ENCODE measurements at regions not wholly inside any gene's neighbourhood (a gene's known extent, or its start where the extent isn't known, plus 50 kb on each side); places are given as distances from the start of the nearest gene placed in this dataset.

DNA sequence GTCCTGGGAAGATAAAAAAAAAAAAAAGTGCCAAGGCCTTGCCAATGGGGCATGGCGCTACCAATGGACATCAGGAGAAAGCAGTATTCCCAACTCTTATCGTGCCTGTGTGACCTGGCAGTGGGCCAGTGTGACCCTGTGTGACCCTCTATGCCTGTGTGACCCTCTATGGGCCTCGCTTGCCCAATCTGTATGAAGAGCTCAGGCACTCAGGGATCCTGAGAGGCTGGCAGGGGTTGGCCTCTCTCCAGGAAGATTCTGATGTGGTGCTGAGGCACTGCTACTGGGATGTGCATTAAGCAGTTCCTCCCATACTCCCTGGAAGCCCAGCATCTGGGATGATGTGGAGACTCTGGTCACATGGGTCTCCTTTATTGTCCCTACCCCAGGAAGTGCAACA lies 179.2 kb downstream of the MACROH2A1 start:
- Histone ChIP-seq H3K27me3 (ENCODE audit: insufficient read depth in 3 of 3, low read length in 2 of 3) (no peaks in the 10 kb centered on the region), H3K27ac (no peak overlapping the region), H3K36me3 (ENCODE audit: insufficient read depth in 1 of 2, low read depth in 1 of 2) (no peaks in the 10 kb centered on the region), H3K4me3 (no peak overlapping the region), H3K4me1 (peaks cover 19% of the 10 kb centered on the region), H3K9me3 (no peaks in the 10 kb centered on the region)
- DNase-seq: peak in 1 of 2 donors; percentile 62
- WGBS, 3 donors: 53 to 64% (median 58%) methylated on average over 3 of the region's 3 CpGs
- TF ChIP-seq, protein P1, sequence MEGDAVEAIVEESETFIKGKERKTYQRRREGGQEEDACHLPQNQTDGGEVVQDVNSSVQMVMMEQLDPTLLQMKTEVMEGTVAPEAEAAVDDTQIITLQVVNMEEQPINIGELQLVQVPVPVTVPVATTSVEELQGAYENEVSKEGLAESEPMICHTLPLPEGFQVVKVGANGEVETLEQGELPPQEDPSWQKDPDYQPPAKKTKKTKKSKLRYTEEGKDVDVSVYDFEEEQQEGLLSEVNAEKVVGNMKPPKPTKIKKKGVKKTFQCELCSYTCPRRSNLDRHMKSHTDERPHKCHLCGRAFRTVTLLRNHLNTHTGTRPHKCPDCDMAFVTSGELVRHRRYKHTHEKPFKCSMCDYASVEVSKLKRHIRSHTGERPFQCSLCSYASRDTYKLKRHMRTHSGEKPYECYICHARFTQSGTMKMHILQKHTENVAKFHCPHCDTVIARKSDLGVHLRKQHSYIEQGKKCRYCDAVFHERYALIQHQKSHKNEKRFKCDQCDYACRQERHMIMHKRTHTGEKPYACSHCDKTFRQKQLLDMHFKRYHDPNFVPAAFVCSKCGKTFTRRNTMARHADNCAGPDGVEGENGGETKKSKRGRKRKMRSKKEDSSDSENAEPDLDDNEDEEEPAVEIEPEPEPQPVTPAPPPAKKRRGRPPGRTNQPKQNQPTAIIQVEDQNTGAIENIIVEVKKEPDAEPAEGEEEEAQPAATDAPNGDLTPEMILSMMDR (IDR thresholded peaks at IDR 0.05): no peak
- intact Hi-C loops (cut with DNase I): no loop called here
- ATAC-seq: no peak

DNA sequence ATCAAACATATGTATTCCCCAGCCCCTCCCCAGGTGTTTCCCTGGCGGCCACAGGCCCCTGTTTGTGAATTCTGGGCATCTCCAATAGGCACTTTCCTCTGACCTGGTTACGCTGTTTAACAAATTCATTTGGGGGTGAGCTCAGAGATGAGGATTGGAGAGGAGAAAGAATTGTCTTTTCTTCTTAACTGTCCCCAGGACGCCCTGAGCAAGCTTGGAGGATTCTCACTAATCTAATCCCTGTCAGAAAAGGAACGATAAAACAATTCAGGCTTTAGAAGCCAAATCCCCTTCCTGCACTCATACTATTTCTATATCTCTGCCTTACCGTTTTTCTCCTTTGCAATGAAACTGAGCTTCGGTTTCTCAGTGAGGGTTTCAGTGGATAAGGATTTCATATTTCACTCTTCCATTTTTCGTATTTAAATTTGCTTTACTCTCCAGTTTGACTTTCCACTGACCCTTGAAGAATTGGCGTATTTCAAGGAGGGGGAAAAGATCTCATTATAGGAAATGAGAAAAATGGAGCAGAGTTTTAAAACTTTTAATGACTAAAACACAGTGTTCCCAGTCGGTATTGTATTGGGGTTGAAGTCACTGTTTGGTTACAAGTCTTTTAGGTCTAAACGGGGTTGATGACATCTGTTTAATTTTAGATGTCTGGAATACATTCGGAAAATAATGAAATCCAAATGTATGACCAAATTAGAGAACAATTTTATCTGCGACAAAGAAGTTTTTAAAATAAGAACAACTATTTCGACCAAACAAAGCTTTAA lies 180.1 kb downstream of the MACROH2A1 start:
- Histone ChIP-seq H3K27ac (no peak overlapping the region), H3K4me1 (peaks cover 19% of the 10 kb centered on the region), H3K36me3 (ENCODE audit: insufficient read depth in 1 of 2, low read depth in 1 of 2) (no peaks in the 10 kb centered on the region), H3K27me3 (ENCODE audit: insufficient read depth in 3 of 3, low read length in 2 of 3) (no peaks in the 10 kb centered on the region), H3K9me3 (no peaks in the 10 kb centered on the region), H3K4me3 (no peak overlapping the region)
- no peak for DNase-seq
- intact Hi-C loops (cut with DNase I): no loop called here
- no peak for ATAC-seq
- 66 to 77% (median 67%) methylated on average over 13 of the region's 13 CpGs for WGBS, 3 donors
- TF ChIP-seq, protein P1 (IDR thresholded peaks at IDR 0.05): no peak

DNA sequence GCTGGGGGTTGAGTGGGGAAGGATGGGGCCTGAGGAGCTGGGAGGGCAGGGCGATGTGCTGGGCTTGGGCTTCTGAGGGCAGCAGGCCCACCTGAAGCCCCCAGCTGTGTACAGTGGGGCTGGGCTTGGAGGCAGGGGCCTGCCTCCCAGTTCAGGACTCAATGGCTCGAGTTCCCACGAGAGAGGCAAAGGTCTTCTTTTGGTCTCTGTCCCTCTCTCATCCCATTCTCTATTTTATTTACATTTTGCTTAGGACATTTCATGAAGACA lies 180.6 kb downstream of the MACROH2A1 start:
- peaks cover 19% of the 10 kb centered on the region for H3K4me1 ChIP-seq
- no peak overlapping the region for H3K4me3 ChIP-seq
- H3K9me3 ChIP-seq: no peaks in the 10 kb centered on the region
- intact Hi-C loops (cut with DNase I): no loop called here
- no peaks in the 10 kb centered on the region for H3K36me3 ChIP-seq (ENCODE audit: insufficient read depth in 1 of 2, low read depth in 1 of 2)
- no peaks in the 10 kb centered on the region for H3K27me3 ChIP-seq (ENCODE audit: insufficient read depth in 3 of 3, low read length in 2 of 3)
- ATAC-seq: no peak
- no peak overlapping the region for H3K27ac ChIP-seq
- TF ChIP-seq, protein P1 (IDR thresholded peaks at IDR 0.05): no peak
- WGBS, 3 donors: 87 to 96% (median 94%) methylated on average over 3 of the region's 3 CpGs
- DNase-seq: peak in 1 of 2 donors; percentile 32

DNA sequence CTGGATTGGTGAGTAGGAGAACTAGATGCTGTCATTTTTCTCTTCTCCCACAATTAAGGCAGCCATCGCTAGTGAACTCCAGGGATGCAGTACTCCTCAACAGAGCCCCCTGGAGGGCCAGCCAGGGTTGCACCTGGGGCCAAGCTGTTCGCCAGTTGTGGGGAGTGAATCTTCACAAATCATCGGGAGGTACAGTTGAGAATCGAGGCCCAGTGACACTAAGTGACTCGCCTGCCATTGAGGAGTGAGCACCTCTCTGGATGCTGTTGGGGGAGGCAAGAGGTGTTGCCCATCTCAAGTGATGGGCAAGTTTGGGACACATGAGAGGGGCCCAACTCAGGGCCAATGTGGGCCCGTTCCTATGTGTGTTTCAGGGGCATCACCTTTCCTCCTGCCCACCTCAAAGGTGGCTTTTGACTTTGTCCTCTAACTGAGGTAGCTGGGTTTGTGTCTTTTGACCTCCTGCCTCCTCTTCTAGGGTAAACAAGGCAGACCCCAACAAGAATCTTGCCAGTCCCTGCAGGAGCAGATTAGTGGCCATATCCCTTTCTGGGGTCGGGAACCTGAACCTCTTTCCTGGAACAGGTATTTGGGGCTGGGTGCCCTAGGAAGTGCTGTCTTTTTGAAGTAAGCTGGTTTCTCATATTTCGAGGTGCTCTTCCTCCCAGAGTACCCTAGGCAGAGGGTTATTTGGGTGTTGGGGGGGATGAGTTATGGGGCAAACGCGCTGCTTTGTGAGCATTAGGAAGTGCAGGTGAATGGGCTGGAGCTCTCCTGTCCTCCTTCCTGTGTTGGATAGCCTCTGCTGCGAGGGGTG lies 181.2 kb downstream of the MACROH2A1 start:
- no peak overlapping the region for H3K4me3 ChIP-seq
- H3K27ac ChIP-seq: no peak overlapping the region
- H3K4me1 ChIP-seq: peaks cover 19% of the 10 kb centered on the region
- 89 to 96% (median 94%) methylated on average over 10 to 11 of the region's 11 CpGs for WGBS, 3 donors
- intact Hi-C loops (cut with DNase I): no loop called here
- no peaks in the 10 kb centered on the region for H3K9me3 ChIP-seq
- H3K27me3 ChIP-seq (ENCODE audit: insufficient read depth in 3 of 3, low read length in 2 of 3): no peaks in the 10 kb centered on the region
- ATAC-seq (no peak), DNase-seq (no peak)
- no peaks in the 10 kb centered on the region for H3K36me3 ChIP-seq (ENCODE audit: insufficient read depth in 1 of 2, low read depth in 1 of 2)
- TF ChIP-seq, protein P1 (IDR thresholded peaks at IDR 0.05): no peak

All from psoas muscle (tissue), 7 donors.